ENCODE measurements at regions not wholly inside any gene's neighbourhood (a gene's known extent, or its start where the extent isn't known, plus 50 kb on each side); places are given as distances from the start of the nearest gene placed in this dataset.

DNA sequence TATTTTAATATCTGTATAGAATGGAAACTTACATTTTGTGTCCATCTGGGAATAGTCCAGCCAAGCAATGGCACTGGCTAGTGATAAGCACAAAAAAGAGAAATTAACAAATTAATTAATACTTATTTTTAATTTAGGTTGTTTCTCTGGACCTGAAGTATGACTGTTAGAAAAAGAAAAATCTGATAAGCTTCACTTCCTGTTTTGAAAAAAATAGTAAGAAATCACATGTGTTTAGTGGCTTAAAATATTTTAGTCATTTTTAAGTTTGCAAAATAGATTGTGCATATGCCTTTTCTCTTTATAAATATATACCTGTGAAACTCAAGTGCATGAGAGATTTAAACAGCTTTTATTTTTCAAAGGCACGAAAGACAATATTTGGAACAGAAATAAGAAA, 50.1 kb upstream of the CREB5 start:
- H3K27ac ChIP-seq, result no peak overlapping the region
- TF ChIP-seq, protein P1, sequence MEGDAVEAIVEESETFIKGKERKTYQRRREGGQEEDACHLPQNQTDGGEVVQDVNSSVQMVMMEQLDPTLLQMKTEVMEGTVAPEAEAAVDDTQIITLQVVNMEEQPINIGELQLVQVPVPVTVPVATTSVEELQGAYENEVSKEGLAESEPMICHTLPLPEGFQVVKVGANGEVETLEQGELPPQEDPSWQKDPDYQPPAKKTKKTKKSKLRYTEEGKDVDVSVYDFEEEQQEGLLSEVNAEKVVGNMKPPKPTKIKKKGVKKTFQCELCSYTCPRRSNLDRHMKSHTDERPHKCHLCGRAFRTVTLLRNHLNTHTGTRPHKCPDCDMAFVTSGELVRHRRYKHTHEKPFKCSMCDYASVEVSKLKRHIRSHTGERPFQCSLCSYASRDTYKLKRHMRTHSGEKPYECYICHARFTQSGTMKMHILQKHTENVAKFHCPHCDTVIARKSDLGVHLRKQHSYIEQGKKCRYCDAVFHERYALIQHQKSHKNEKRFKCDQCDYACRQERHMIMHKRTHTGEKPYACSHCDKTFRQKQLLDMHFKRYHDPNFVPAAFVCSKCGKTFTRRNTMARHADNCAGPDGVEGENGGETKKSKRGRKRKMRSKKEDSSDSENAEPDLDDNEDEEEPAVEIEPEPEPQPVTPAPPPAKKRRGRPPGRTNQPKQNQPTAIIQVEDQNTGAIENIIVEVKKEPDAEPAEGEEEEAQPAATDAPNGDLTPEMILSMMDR (conservative IDR thresholded peaks at IDR 0.05), result no peak
- TF ChIP-seq ZFX (IDR thresholded peaks at IDR 0.05), result no peak

Measured in C4-2B (cell line).